Calu3 (cell line): ENCODE measurements at regions not wholly inside any gene's neighbourhood (a gene's known extent, or its start where the extent isn't known, plus 50 kb on each side); places are given as distances from the start of the nearest gene placed in this dataset.

ENCODE experiments used
- BruUV-seq: library from RNA; stranded (reverse); fragments of 400-500 nt; replicated peaks from 2 replicates; lab custom pipeline; 2021; lab: Mats Ljungman, UMichigan
- CTCF ChIA-PET: fragments of 300-600 bp; sonication (Branson Sonifier 250); formaldehyde crosslinking; loops from one replicate; lab custom pipeline; 2022; ENCODE audit warnings: antibody characterized with exemption; lab: Charles Lee
- DNase-seq: peaks from one replicate; pipeline ENCODE4 v3.0.0; 2022
- H3K27ac Mint-ChIP-seq: one replicate; pipeline ENCODE4 v1.8.0; 2022; ENCODE audit warnings: mixed read lengths; ENCODE audit not compliant: unreplicated experiment
- H3K27me3 Mint-ChIP-seq: one replicate; pipeline ENCODE4 v1.8.0; 2022; ENCODE audit warnings: mixed read lengths; ENCODE audit not compliant: unreplicated experiment
- H3K36me3 Mint-ChIP-seq: one replicate; pipeline ENCODE4 v1.8.0; 2022; ENCODE audit warnings: mild to moderate bottlenecking, moderate library complexity, mixed read lengths; ENCODE audit not compliant: insufficient read depth, unreplicated experiment
- H3K4me1 Mint-ChIP-seq: one replicate; pipeline ENCODE4 v1.8.0; 2022; ENCODE audit warnings: mild to moderate bottlenecking, low read depth, mixed read lengths; ENCODE audit not compliant: unreplicated experiment
- H3K4me3 Mint-ChIP-seq: one replicate; pipeline ENCODE4 v1.8.0; 2022; ENCODE audit warnings: mild to moderate bottlenecking, low read depth, moderate library complexity, mixed read lengths; ENCODE audit not compliant: unreplicated experiment
- H3K9me3 Mint-ChIP-seq: one replicate; pipeline ENCODE4 v1.8.0; 2022; ENCODE audit warnings: low read depth, mixed read lengths; ENCODE audit not compliant: unreplicated experiment
- CTCF ChIP-seq: fragments of 200-600 bp; IDR thresholded peaks from one replicate; pipeline ENCODE4 v1.8.0; 2022; ENCODE audit warnings: antibody characterized with exemption; ENCODE audit not compliant: unreplicated experiment
- intact Hi-C: fragments of 100-400 bp; cut with micrococcal nuclease; formaldehyde crosslinking; loops from one replicate; pipeline ENCODE4 v1.10.0; 2022; ENCODE audit not compliant: unreplicated experiment

DNA sequence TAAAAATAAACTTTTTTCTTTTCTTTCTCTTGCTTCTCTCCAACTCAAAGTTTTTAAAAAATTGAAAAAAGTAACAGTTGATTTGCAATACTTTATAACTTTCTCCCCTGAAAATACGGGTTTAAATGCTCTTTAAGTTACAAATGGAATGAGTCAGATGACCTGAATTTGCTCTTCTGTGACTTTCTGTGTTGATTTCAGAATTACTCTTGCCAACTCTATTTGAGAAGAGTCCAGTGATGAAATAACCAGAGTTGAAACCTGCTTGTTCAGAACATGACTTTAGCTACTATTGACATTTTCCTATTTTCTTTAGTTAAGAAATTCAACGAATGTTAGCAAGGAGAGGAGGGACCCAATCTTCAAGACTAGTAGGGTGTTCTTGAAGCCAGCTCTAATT, 146.1 kb upstream of the ZSWIM2 start:
- peaks cover 3% of the 10 kb centered on the region for H3K9me3 Mint-ChIP-seq
- no peak for DNase-seq
- H3K4me3 Mint-ChIP-seq, result no peak overlapping the region
- H3K27me3 Mint-ChIP-seq, result no peaks in the 10 kb centered on the region
- H3K4me1 Mint-ChIP-seq, result no peaks in the 10 kb centered on the region
- CTCF ChIA-PET, result no interaction called here
- intact Hi-C loops, result no loop called here
- TF ChIP-seq CTCF, result no peak
- H3K27ac Mint-ChIP-seq, result no peak overlapping the region
- BruUV-seq, result no TSS peak
- no peaks in the 10 kb centered on the region for H3K36me3 Mint-ChIP-seq

DNA sequence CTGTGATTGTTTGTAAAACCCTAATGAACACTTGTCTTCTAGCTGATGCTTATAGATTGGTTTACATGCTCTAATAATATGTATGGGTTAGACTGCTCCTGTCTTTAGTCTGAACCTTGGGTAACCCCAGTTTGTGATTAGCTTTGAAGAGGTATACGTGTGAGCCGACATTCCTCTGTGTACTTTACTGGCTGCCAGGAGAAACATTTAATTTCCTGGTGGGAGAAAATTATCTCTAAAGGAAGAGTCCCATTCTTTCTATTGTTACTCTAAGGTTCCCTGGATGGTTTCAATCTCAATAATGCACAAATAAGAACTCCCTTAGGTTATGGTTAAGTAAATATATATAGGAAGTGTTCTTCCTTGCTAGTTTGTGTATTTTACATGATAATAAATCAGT, 143.6 kb upstream of the ZSWIM2 start:
- no peak for TF ChIP-seq CTCF
- CTCF ChIA-PET, result interaction anchor here (0.9 kb wide), 1 partner anchor 11 kb away, joined by 3 read pairs; no protein-coding TSS in a partner anchor
- no TSS peak for BruUV-seq
- Mint-ChIP-seq H3K9me3 (peaks cover 9% of the 10 kb centered on the region), H3K27ac (no peak overlapping the region), H3K4me1 (no peaks in the 10 kb centered on the region), H3K36me3 (no peaks in the 10 kb centered on the region), H3K27me3 (no peaks in the 10 kb centered on the region), H3K4me3 (no peak overlapping the region)
- no peak for DNase-seq
- intact Hi-C loops, result loop anchor here (5.0 kb wide), 1 partner anchor 460 kb away; no protein-coding TSS in a partner anchor

DNA sequence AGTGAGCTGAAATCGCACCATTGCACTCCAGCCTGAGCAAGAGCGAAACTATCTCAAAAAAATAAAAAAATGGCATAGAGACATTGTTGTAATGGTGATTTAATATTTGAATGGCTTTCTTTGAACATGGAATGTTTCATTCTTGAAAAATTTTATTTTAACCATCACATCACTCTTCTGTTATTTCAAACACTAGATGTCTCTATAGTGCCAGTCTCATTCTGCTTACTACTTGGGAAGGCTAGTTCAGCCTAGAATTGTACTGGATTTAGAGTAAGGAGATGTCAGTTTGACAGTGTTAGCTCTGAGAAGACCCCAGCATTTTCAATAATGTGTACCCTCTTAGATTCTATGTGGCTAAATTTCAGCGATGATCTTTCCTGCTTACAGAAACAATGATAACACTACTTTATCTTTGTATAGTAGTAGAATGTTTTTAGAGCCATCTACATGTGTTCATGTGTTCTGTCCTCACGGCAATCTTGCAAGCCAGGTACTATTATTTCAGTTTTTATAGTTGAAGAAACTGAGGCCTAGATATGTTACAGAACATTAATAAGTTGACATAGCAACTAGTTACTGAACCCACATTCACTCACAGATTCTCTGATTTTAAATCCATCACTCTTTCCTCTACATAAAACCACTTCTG, 142.9 kb upstream of the ZSWIM2 start:
- intact Hi-C loops, result loop anchor here (5.0 kb wide), 1 partner anchor 460 kb away; no protein-coding TSS in a partner anchor
- Mint-ChIP-seq H3K4me3 (no peak overlapping the region), H3K4me1 (no peaks in the 10 kb centered on the region), H3K27ac (no peak overlapping the region), H3K36me3 (no peaks in the 10 kb centered on the region), H3K9me3 (peaks cover 9% of the 10 kb centered on the region), H3K27me3 (no peaks in the 10 kb centered on the region)
- CTCF ChIA-PET, result interaction anchor here (0.9 kb wide), 1 partner anchor 10 kb away, joined by 3 read pairs; no protein-coding TSS in a partner anchor
- no TSS peak for BruUV-seq
- no peak for TF ChIP-seq CTCF
- DNase-seq, result no peak

DNA sequence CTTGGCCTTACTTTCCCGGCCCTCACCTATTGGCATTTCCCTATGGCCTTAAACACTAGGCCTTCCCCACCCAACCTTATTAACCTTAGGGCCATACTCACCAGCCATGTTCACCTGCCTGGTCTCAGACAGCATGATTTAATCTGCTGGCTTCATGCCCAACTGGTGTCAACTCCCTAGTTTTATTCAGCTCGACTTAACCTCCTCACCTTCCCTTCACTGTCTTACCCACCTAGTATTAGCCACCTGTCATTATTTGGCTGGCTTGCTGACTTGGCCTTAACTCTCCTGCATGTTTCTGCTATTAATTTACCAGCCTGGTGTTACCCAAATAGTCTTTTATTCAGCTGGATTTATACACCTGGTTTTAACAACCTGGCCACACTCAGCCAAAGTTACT, 136.0 kb upstream of the ZSWIM2 start:
- H3K27me3 Mint-ChIP-seq, result no peaks in the 10 kb centered on the region
- no peak for DNase-seq
- BruUV-seq, result no TSS peak
- no peaks in the 10 kb centered on the region for H3K36me3 Mint-ChIP-seq
- no peak overlapping the region for H3K4me3 Mint-ChIP-seq
- CTCF ChIA-PET, result no interaction called here
- no peaks in the 10 kb centered on the region for H3K4me1 Mint-ChIP-seq
- no peak overlapping the region for H3K27ac Mint-ChIP-seq
- no peak for TF ChIP-seq CTCF
- H3K9me3 Mint-ChIP-seq, result peaks cover 15% of the 10 kb centered on the region
- intact Hi-C loops, result no loop called here
